ENCODE measurements at regions not wholly inside any gene's neighbourhood (a gene's known extent, or its start where the extent isn't known, plus 50 kb on each side); places are given as distances from the start of the nearest gene placed in this dataset.

DNA sequence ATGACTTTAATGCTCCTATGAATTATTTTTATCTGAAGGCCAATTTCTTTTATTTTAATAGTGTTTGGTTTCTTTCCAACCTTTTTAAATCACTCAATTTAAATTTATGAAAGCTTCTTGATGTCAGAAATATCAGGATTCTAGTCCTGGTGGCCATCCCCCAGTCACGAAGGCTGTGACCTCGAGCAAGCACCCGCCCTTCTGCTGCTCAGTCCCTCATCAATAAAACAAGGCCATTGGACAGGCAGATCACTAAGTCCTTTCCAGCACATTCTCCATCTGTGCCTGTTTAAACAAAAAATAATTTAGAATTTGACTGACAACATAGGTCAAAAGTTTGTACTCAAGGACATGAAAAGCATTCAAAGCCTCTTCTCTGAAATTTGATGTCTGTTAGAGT, 483.6 kb upstream of the VRK2 start:
- DNase-seq: no peak
- Histone ChIP-seq H3K4me1 (ENCODE audit: insufficient read depth) (no peaks in the 10 kb centered on the region), H3K4me3 (no peak overlapping the region), H3K27me3 (no peaks in the 10 kb centered on the region), H3K9me3 (no peaks in the 10 kb centered on the region), H3K27ac (no peak overlapping the region), H3K36me3 (no peaks in the 10 kb centered on the region)
- WGBS, 3 donors: 38 to 52% (median 42%) methylated on average over 3 of the region's 3 CpGs
- intact Hi-C loops (cut with DNase I): no loop called here
- no peak for TF ChIP-seq EP300 (IDR thresholded peaks at IDR 0.05)
- TF ChIP-seq, protein P1, sequence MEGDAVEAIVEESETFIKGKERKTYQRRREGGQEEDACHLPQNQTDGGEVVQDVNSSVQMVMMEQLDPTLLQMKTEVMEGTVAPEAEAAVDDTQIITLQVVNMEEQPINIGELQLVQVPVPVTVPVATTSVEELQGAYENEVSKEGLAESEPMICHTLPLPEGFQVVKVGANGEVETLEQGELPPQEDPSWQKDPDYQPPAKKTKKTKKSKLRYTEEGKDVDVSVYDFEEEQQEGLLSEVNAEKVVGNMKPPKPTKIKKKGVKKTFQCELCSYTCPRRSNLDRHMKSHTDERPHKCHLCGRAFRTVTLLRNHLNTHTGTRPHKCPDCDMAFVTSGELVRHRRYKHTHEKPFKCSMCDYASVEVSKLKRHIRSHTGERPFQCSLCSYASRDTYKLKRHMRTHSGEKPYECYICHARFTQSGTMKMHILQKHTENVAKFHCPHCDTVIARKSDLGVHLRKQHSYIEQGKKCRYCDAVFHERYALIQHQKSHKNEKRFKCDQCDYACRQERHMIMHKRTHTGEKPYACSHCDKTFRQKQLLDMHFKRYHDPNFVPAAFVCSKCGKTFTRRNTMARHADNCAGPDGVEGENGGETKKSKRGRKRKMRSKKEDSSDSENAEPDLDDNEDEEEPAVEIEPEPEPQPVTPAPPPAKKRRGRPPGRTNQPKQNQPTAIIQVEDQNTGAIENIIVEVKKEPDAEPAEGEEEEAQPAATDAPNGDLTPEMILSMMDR (IDR thresholded peaks at IDR 0.05): no peak
- no peak for TF ChIP-seq POLR2A (IDR thresholded peaks at IDR 0.05)

DNA sequence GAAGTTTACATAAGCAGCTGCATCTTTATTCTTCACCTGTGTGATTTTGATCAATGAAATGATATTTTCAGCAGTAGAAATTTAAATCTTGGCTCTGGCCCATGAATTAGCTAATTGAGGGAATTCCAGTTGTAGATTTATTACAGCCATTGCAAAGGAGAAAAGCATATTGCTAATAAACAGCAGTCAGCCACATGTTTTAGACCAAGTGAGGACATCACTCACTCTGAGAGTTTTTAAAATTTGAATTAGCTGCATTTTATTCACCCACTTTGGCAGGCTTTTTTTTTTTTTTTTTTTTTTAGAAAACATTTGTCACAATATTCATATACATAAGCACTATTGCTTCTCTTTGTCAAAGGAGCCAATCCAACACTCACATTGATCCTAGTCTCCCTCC, 479.4 kb upstream of the VRK2 start:
- Histone ChIP-seq H3K27me3 (no peaks in the 10 kb centered on the region), H3K9me3 (no peaks in the 10 kb centered on the region), H3K4me1 (ENCODE audit: insufficient read depth) (no peaks in the 10 kb centered on the region), H3K27ac (no peak overlapping the region), H3K36me3 (no peaks in the 10 kb centered on the region), H3K4me3 (no peak overlapping the region)
- DNase-seq: no peak
- intact Hi-C loops (cut with DNase I): no loop called here
- TF ChIP-seq, protein P1 (IDR thresholded peaks at IDR 0.05): no peak
- no peak for TF ChIP-seq EP300 (IDR thresholded peaks at IDR 0.05)
- no peak for TF ChIP-seq POLR2A (IDR thresholded peaks at IDR 0.05)

DNA sequence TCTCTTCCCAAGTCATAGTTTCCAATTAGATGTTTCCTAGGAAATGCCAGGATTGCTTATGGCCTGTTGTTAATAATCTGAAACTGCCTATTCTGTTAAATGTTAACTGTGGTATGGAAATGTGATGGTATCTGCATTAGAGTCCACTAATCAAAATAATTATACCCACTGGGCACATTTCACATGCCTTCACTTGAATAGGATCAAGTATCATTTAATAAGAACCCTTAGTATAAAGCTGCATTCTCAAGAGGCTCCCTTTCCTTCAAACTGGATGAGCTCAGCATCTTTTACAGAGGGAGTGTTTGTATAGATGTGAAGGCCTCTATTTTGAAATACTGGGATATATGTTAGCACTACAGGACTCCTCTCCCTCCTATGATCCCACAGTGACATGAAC, 477.2 kb upstream of the VRK2 start:
- Histone ChIP-seq H3K36me3 (no peaks in the 10 kb centered on the region), H3K4me3 (no peak overlapping the region), H3K9me3 (no peaks in the 10 kb centered on the region), H3K27ac (no peak overlapping the region), H3K4me1 (ENCODE audit: insufficient read depth) (no peaks in the 10 kb centered on the region), H3K27me3 (no peaks in the 10 kb centered on the region)
- TF ChIP-seq EP300 (IDR thresholded peaks at IDR 0.05): no peak
- TF ChIP-seq, protein P1 (IDR thresholded peaks at IDR 0.05): no peak
- no peak for TF ChIP-seq POLR2A (IDR thresholded peaks at IDR 0.05)
- intact Hi-C loops (cut with DNase I): no loop called here
- no peak for DNase-seq

DNA sequence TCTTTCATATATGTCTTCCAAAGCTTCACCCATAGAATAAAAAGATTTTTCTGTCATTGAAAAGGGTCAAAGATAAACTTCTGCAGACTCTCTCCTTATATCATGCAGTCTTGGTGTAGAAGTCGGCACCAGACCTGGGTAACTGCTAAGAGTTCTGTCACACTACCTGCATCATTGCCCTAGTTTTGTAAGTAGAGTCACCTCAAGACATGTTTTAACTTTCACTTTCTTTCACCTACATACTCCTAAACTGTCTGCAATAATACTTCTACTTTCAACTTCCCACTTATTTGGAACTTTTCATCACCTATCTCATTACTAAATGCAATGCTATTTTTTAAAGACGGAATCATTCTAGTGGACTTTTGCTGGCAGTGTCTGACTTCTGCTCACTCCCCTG, 475.6 kb upstream of the VRK2 start:
- WGBS, 3 donors: 89 to 94% (median 89%) methylated on average over 2 of the region's 2 CpGs
- no peaks in the 10 kb centered on the region for H3K36me3 ChIP-seq
- no peak overlapping the region for H3K27ac ChIP-seq
- H3K27me3 ChIP-seq: no peaks in the 10 kb centered on the region
- H3K4me3 ChIP-seq: no peak overlapping the region
- TF ChIP-seq, protein P1 (IDR thresholded peaks at IDR 0.05): no peak
- TF ChIP-seq EP300 (IDR thresholded peaks at IDR 0.05) (no peak), POLR2A (IDR thresholded peaks at IDR 0.05) (no peak)
- H3K9me3 ChIP-seq: no peaks in the 10 kb centered on the region
- no peak for DNase-seq
- no peaks in the 10 kb centered on the region for H3K4me1 ChIP-seq (ENCODE audit: insufficient read depth)
- intact Hi-C loops (cut with DNase I): no loop called here

All from ovary (tissue), 7 donors.